ENCODE measurements at regions not wholly inside any gene's neighbourhood (a gene's known extent, or its start where the extent isn't known, plus 50 kb on each side); places are given as distances from the start of the nearest gene placed in this dataset.

DNA sequence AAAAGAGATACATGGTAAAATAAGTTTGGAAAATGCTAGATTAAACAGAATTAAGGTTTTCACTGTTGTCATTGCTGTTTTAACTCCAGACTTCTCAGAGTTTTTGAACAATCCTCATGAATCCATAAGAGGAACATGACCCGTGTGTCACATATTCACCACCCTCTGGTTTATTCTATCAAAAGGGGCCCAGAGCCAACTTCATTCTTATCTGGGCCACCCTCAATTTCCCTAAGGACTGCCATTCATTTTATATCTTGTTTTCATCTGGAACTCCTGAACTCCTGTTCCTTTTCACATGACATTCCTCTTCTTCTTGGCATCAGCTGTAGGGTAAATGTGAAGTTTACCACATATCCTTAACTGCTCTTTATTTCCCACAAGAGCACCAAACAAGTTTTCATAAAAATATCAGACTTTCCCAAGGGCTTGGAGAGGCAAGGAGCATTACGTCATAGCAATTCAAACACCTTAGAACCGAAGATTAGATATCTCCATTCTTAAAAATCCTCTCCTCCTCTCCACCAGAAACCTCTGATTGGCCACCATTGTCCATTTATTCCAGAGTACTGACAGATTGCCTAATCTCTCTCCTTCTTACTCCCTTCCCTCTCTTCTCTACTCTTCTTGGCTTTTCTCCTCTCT lies 225.2 kb downstream of the SEC23A start:
- TF ChIP-seq, protein P1, sequence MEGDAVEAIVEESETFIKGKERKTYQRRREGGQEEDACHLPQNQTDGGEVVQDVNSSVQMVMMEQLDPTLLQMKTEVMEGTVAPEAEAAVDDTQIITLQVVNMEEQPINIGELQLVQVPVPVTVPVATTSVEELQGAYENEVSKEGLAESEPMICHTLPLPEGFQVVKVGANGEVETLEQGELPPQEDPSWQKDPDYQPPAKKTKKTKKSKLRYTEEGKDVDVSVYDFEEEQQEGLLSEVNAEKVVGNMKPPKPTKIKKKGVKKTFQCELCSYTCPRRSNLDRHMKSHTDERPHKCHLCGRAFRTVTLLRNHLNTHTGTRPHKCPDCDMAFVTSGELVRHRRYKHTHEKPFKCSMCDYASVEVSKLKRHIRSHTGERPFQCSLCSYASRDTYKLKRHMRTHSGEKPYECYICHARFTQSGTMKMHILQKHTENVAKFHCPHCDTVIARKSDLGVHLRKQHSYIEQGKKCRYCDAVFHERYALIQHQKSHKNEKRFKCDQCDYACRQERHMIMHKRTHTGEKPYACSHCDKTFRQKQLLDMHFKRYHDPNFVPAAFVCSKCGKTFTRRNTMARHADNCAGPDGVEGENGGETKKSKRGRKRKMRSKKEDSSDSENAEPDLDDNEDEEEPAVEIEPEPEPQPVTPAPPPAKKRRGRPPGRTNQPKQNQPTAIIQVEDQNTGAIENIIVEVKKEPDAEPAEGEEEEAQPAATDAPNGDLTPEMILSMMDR (IDR thresholded peaks at IDR 0.05), result no peak
- TF ChIP-seq POLR2AphosphoS5 (IDR thresholded peaks at IDR 0.05; ENCODE audit: low read depth, low read length) (no peak), SIN3A (IDR thresholded peaks at IDR 0.05; ENCODE audit: borderline replicate concordance, insufficient read depth, low read depth, low read length) (no peak)

Measured in Panc1 (cell line).